ENCODE measurements at regions not wholly inside any gene's neighbourhood (a gene's known extent, or its start where the extent isn't known, plus 50 kb on each side); places are given as distances from the start of the nearest gene placed in this dataset.

DNA sequence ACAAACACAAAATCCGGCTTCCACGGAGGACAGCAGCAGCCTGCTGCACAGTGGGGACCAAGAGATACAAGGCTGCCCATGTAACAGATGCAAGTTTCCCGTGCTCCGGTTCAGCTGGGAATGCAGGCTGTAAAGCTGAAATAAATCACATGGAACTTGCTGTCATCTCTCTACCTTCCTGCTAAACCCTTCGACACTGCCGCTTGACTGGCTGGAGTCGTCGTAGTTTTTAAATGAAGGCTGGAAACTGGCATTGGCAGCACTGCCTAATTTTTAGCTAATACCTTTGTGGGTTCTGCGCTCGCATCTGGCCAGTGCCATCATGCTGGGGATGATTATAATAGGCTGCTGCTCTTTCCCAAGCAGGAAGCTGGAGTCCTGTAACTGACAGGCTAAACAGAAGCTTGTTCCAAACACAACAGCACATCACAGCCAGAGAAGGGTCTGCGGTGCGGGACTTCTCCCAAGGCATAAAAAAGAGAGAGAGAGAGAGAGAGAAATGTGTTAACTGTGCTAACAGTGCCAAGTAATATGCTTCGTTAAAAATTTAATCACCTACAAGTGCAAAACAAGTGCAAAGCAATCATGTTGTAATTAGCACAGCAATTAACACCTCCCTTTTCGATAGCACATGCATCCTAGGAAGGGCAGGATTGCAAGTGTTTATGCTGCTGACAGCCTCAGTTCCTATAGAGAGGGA is 146.1 kb downstream of the TFAP2A start:
- TF ChIP-seq TAF1 (CRISPR knock-in tag; IDR thresholded peaks at IDR 0.05) (no peak), RAD21 (CRISPR knock-in tag; IDR thresholded peaks at IDR 0.05) (no peak), ZNF83 (CRISPR knock-in tag; IDR thresholded peaks at IDR 0.05; ENCODE audit: borderline replicate concordance) (no peak), KDM1A (CRISPR knock-in tag; IDR thresholded peaks at IDR 0.05) (no peak), HNRNPH1 (optimal IDR thresholded peaks at IDR 0.05; ENCODE audit: low read depth, low read length) (no peak), ADNP (CRISPR knock-in tag; IDR thresholded peaks at IDR 0.05) (no peak), TOPORS (CRISPR knock-in tag; IDR thresholded peaks at IDR 0.05) (no peak)
- TF ChIP-seq, protein P1, sequence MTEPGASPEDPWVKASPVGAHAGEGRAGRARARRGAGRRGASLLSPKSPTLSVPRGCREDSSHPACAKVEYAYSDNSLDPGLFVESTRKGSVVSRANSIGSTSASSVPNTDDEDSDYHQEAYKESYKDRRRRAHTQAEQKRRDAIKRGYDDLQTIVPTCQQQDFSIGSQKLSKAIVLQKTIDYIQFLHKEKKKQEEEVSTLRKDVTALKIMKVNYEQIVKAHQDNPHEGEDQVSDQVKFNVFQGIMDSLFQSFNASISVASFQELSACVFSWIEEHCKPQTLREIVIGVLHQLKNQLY (CRISPR knock-in tag; IDR thresholded peaks at IDR 0.05) = no peak
- TF ChIP-seq, protein P2, sequence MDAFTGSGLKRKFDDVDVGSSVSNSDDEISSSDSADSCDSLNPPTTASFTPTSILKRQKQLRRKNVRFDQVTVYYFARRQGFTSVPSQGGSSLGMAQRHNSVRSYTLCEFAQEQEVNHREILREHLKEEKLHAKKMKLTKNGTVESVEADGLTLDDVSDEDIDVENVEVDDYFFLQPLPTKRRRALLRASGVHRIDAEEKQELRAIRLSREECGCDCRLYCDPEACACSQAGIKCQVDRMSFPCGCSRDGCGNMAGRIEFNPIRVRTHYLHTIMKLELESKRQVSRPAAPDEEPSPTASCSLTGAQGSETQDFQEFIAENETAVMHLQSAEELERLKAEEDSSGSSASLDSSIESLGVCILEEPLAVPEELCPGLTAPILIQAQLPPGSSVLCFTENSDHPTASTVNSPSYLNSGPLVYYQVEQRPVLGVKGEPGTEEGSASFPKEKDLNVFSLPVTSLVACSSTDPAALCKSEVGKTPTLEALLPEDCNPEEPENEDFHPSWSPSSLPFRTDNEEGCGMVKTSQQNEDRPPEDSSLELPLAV (CRISPR knock-in tag; conservative IDR thresholded peaks at IDR 0.05; ENCODE audit: low read depth) = no peak
- TF ChIP-seq, protein P3, sequence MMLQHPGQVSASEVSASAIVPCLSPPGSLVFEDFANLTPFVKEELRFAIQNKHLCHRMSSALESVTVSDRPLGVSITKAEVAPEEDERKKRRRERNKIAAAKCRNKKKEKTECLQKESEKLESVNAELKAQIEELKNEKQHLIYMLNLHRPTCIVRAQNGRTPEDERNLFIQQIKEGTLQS (CRISPR knock-in tag; IDR thresholded peaks at IDR 0.05) = no peak
- TF ChIP-seq, protein P4, sequence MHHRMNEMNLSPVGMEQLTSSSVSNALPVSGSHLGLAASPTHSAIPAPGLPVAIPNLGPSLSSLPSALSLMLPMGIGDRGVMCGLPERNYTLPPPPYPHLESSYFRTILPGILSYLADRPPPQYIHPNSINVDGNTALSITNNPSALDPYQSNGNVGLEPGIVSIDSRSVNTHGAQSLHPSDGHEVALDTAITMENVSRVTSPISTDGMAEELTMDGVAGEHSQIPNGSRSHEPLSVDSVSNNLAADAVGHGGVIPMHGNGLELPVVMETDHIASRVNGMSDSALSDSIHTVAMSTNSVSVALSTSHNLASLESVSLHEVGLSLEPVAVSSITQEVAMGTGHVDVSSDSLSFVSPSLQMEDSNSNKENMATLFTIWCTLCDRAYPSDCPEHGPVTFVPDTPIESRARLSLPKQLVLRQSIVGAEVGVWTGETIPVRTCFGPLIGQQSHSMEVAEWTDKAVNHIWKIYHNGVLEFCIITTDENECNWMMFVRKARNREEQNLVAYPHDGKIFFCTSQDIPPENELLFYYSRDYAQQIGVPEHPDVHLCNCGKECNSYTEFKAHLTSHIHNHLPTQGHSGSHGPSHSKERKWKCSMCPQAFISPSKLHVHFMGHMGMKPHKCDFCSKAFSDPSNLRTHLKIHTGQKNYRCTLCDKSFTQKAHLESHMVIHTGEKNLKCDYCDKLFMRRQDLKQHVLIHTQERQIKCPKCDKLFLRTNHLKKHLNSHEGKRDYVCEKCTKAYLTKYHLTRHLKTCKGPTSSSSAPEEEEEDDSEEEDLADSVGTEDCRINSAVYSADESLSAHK (CRISPR knock-in tag; IDR thresholded peaks at IDR 0.05; ENCODE audit: borderline replicate concordance) = no peak

Data from HepG2 (cell line).